NT2/D1 (cell line): ENCODE measurements at regions not wholly inside any gene's neighbourhood (a gene's known extent, or its start where the extent isn't known, plus 50 kb on each side); places are given as distances from the start of the nearest gene placed in this dataset.

Experiments
- SUZ12 ChIP-seq: IDR thresholded peaks from 2 replicates; pipeline ENCODE4 v1.6.1; 2011; ENCODE audit not compliant: insufficient read length, insufficient read depth; ENCODE audit errors: extremely low read depth
- YY1 ChIP-seq: IDR thresholded peaks from 2 replicates; pipeline ENCODE4 v1.6.1; 2011; ENCODE audit not compliant: insufficient read length, insufficient read depth
- ZNF274 ChIP-seq: IDR thresholded peaks from 2 replicates; pipeline ENCODE4 v1.6.1; 2011; ENCODE audit warnings: mild to moderate bottlenecking, low read depth, low read length

DNA sequence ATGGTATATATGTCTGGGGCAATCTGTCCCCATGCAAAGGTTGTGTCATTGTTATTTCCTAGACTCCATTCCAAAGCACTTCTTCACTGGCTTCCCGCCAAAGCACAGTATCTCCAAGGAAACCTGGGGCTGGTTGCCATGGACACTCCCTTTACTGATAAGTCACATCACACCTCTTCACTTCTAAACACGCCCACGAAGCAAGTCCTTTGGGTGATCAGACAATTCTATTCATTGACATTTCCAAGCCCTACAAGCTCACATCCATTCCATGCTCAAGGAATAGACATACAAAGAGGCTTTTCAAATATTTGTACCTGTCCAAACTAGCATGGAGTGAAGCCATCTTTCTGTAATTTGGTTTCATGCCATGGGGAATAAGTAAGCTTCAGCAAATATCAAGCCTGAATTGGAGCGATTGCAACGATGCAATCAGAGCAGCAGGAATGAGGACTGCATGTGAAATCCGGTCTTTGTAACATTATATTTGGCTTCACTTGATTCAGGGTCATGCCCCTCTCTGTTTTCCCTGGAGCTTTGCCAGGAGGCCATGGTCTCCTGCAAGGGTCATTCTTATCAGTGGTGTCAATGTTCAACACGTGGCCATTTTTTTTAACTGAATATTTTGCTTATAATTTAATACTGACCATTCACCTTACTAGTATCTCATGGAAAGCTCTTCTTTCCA lies 201.6 kb upstream of the TMC3 start:
- TF ChIP-seq YY1 (no peak), ZNF274 (no peak), SUZ12 (no peak)
